Ectodermal cell (in vitro differentiated cells): ENCODE measurements at regions not wholly inside any gene's neighbourhood (a gene's known extent, or its start where the extent isn't known, plus 50 kb on each side); places are given as distances from the start of the nearest gene placed in this dataset.

Experiments
- H3K27ac ChIP-seq: 2 replicates; pipeline ENCODE4 v1.7.0; 2013; ENCODE audit warnings: mild to moderate bottlenecking, low read depth, low read length; ENCODE audit not compliant: insufficient read depth, poor library complexity, severe bottlenecking
- H3K27me3 ChIP-seq: 2 replicates; pipeline ENCODE4 v1.7.0; 2013; ENCODE audit warnings: mild to moderate bottlenecking, low read length; ENCODE audit not compliant: insufficient read depth, control insufficient read depth, poor library complexity, severe bottlenecking
- H3K36me3 ChIP-seq: one replicate; pipeline ENCODE4 v1.7.0; 2013; ENCODE audit warnings: low read length; ENCODE audit not compliant: control insufficient read depth, insufficient read depth
- H3K4me1 ChIP-seq: one replicate; pipeline ENCODE4 v1.7.0; 2013; ENCODE audit warnings: low read length; ENCODE audit not compliant: control insufficient read depth, insufficient read depth
- H3K4me3 ChIP-seq: 2 replicates; pipeline ENCODE4 v1.7.0; 2013; ENCODE audit warnings: low read depth, low read length, control low read depth; ENCODE audit not compliant: insufficient read depth
- H3K9me3 ChIP-seq: 2 replicates; pipeline ENCODE4 v1.7.0; 2013; ENCODE audit warnings: mild to moderate bottlenecking, low read length, moderate library complexity; ENCODE audit not compliant: control insufficient read depth
- WGBS, 2 experiments: methylation state at CpG; one replicate each; pipeline ENCODE4 v1.1.7; 2013; ENCODE audit warnings: missing lambda C conversion rate in 2 of 2; 5-methylcytosine and 5-hydroxymethylcytosine counted together

DNA sequence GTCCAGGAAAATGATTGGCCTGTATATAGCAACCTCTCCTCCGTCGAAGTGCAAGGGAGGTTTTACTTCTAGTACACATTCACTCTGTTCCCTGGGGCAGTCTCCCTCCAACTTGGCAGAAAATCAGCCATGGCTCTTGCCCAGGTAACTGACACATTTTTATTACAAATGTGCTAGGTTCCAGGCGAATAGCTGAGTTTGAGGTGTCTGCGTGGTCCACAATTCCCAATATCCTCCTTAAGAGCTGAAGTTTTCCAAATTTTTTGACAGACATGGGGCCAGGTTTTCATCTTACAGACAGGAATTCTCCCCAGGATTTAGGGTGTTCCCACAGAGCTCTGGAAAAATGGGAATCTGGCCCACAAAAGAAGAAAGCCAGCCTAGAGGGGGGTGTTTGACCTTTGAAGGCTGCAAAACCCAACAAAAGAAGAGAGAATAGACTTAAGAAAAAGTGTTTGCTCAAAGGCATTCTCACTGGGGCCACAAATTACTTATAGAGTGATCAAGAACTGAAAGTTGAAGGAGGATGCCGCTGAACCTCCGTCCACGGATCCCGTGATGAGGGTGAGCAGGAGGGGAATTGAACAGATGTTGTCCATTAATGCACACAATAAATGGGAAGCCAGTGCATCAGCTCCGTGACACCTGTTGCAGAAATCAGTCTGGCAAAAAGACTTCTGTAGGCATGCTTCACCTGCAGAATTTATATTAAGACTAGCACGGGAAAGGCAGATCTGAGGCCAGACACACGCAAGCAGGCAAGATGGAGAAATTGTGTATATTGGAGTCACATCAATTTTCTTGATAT, 242.3 kb upstream of the COPS8 start:
- Histone ChIP-seq H3K4me1 (peaks cover 13% of the 10 kb centered on the region), H3K27ac (no peak overlapping the region), H3K4me3 (no peak overlapping the region), H3K36me3 (no peaks in the 10 kb centered on the region), H3K27me3 (no peaks in the 10 kb centered on the region), H3K9me3 (no peaks in the 10 kb centered on the region)
- 70 to 81% methylated on average over 11 of the region's 11 CpGs for WGBS, 2 experiments

DNA sequence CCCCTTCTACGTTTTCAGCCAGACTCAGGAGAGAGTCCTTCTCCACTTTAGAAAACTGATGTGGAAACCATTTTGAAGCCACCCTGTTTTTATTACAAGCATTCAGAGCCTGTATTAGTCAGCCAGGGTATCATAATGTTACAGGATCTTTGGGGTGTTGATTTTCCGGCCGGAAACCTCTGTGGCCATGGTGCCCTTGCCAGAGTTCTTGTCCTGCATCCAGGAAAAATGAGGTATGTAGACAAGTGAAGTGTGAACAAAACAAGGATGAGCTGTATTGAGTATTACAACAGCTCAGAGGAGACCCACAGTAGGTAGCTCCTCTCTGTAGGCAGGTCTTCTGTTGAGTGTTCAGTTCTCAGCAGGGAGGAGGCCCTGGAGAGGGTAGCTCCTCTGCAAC, 241.0 kb upstream of the COPS8 start:
- no peaks in the 10 kb centered on the region for H3K36me3 ChIP-seq
- H3K4me1 ChIP-seq: peaks cover 13% of the 10 kb centered on the region
- no peaks in the 10 kb centered on the region for H3K9me3 ChIP-seq
- WGBS, 2 experiments: 94 to 95% methylated on average over 3 of the region's 3 CpGs
- no peaks in the 10 kb centered on the region for H3K27me3 ChIP-seq
- H3K4me3 ChIP-seq: no peak overlapping the region
- no peak overlapping the region for H3K27ac ChIP-seq

DNA sequence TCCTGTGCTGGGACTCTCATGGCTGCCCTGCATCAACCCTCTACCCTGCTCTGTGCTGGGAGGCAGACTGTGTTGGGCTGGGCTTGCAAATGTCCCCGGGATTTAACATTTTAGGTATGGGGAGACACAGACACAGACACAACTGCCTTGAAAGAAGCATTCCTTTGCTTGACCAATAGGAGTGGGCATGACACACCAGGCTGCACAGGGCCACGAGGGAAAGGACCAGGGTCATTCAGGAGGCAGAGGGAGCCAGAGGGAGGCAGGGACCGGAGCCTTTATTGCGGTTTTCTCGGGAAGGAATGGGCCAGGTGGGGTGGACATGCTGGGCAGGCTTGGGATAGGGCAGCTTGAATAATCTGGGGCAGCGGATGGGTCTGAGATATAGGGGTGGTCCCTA, 238.7 kb upstream of the COPS8 start:
- Histone ChIP-seq H3K27me3 (no peaks in the 10 kb centered on the region), H3K9me3 (no peaks in the 10 kb centered on the region), H3K36me3 (no peaks in the 10 kb centered on the region), H3K4me1 (peaks cover 17% of the 10 kb centered on the region), H3K4me3 (no peak overlapping the region), H3K27ac (no peak overlapping the region)
- 42 to 44% methylated on average over 6 of the region's 6 CpGs for WGBS, 2 experiments

DNA sequence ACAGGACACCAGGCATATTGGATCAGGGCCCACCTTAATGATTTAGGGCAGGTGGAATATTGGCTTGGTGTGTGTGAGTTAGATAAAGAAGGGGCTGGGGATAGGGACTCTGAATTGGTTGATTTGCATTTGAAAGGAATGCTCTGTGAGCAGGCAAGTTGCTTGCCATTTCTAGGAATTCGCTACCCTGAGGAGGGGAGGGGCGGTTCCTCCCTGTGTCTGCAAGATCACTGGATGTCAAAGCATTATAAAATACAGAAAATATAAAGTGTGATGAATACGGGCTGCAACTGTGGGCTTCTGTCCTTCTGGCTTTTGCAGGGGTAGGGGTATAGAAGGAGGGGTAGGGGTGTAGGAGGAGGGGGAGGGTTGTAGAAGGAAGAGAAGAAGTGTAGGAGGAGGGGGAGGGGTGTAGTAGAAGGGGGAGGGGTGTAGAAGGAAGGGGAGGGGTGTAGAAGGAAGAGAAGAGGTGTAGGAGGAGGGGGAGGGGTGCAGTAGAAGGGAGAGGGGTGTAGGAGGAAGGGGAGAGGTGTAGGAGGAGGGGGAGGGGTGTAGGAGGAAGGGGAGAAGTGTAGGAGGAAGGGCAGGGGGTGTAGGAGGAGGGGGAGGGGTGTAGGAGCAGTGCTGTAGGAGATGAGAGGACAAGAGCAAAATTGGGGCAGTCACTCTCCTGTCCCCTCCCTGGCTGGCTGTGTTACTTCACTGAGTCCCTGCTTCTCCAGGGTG, 238.0 kb upstream of the COPS8 start:
- Histone ChIP-seq H3K27ac (no peak overlapping the region), H3K9me3 (no peaks in the 10 kb centered on the region)
- WGBS, 2 experiments: 18 to 25% methylated on average over 3 of the region's 3 CpGs

DNA sequence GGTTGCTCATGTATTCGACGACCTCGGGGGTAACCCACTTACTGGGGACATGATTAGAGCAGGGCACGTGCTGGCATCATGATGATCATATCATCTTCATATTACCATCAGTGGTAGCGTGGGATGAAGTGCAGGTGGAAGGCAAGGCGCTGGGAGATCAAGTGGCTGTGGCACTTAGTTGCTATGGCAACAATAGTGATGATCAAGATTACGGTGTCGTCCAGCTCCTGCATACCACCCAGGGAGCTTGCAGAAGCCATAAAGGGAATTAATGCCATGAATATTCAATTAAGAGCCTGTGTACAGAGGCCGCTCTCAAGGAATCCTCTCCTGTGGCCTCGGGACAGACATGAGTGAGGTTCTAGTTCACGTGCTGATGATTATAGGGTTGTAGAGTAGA, 237.2 kb upstream of the COPS8 start:
- 80 to 85% methylated on average over 11 of the region's 11 CpGs for WGBS, 2 experiments
- no peaks in the 10 kb centered on the region for H3K27me3 ChIP-seq

More for the DNA sequence above, 238.0 kb upstream of the COPS8 start:
- H3K4me3 ChIP-seq: no peak overlapping the region
- no peaks in the 10 kb centered on the region for H3K27me3 ChIP-seq
- no peaks in the 10 kb centered on the region for H3K36me3 ChIP-seq
- peaks cover 17% of the 10 kb centered on the region for H3K4me1 ChIP-seq

DNA sequence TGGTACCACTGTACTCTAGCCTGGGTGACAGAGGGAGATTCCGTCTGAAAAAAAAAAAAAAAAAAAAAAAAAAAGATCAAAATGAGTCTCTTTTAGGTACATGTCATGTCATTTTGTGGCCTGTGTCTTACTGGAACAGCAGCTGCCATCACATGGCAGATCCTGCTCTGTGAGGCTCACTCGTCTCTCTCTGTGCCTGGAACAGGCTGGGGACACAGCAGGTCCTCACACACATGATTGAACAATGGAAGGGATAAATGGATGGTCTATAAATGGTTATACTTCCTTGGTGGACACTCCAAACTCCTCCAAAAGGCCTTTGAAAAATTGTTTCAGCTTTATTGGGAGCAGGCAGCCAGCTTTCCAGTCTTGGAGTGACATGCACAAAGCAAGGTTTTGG, 236.2 kb upstream of the COPS8 start:
- no peak overlapping the region for H3K27ac ChIP-seq
- no peak overlapping the region for H3K4me3 ChIP-seq
- no peaks in the 10 kb centered on the region for H3K36me3 ChIP-seq
- no peaks in the 10 kb centered on the region for H3K27me3 ChIP-seq
- H3K4me1 ChIP-seq: peaks cover 20% of the 10 kb centered on the region
- no peaks in the 10 kb centered on the region for H3K9me3 ChIP-seq
- WGBS, 2 experiments: 84 to 92% methylated on average over 2 of the region's 2 CpGs

More for the DNA sequence above, 237.2 kb upstream of the COPS8 start:
- no peak overlapping the region for H3K4me3 ChIP-seq
- H3K4me1 ChIP-seq: peaks cover 18% of the 10 kb centered on the region
- no peaks in the 10 kb centered on the region for H3K9me3 ChIP-seq
- H3K36me3 ChIP-seq: no peaks in the 10 kb centered on the region
- H3K27ac ChIP-seq: no peak overlapping the region

- no peak overlapping the region for H3K4me3 ChIP-seq
- H3K27me3 ChIP-seq: no peaks in the 10 kb centered on the region
- WGBS, 2 experiments: 95 to 97% methylated on average over 4 of the region's 4 CpGs
- H3K27ac ChIP-seq: no peak overlapping the region
- no peaks in the 10 kb centered on the region for H3K36me3 ChIP-seq
- H3K9me3 ChIP-seq: no peaks in the 10 kb centered on the region
- H3K4me1 ChIP-seq: peaks cover 20% of the 10 kb centered on the region
Observed at GRCh38 chr2:236849940-236850339, 235.7 kb upstream of the COPS8 start.

GRCh38 chr2:236851187-236851586, 234.5 kb upstream of the COPS8 start:
- no peak overlapping the region for H3K27ac ChIP-seq

GRCh38 chr2:236852100-236852976, 233.4 kb upstream of the COPS8 start:
- Histone ChIP-seq H3K36me3 (no peaks in the 10 kb centered on the region), H3K9me3 (no peaks in the 10 kb centered on the region), H3K4me3 (no peak overlapping the region), H3K27ac (no peak overlapping the region), H3K27me3 (no peaks in the 10 kb centered on the region), H3K4me1 (peaks cover 35% of the 10 kb centered on the region)
- WGBS, 2 experiments: 91 to 93% methylated on average over 17 of the region's 17 CpGs

More at GRCh38 chr2:236851187-236851586, 234.5 kb upstream of the COPS8 start:
- H3K9me3 ChIP-seq: no peaks in the 10 kb centered on the region
- no peak overlapping the region for H3K4me3 ChIP-seq
- H3K4me1 ChIP-seq: peaks cover 24% of the 10 kb centered on the region
- no peaks in the 10 kb centered on the region for H3K27me3 ChIP-seq
- 70 to 74% methylated on average over 3 of the region's 3 CpGs for WGBS, 2 experiments
- no peaks in the 10 kb centered on the region for H3K36me3 ChIP-seq

- 89 to 90% methylated on average over 6 of the region's 6 CpGs for WGBS, 2 experiments
- no peaks in the 10 kb centered on the region for H3K36me3 ChIP-seq
- no peaks in the 10 kb centered on the region for H3K9me3 ChIP-seq
- no peak overlapping the region for H3K27ac ChIP-seq
- H3K27me3 ChIP-seq: no peaks in the 10 kb centered on the region
- no peak overlapping the region for H3K4me3 ChIP-seq
- H3K4me1 ChIP-seq: peaks cover 42% of the 10 kb centered on the region
Observed at GRCh38 chr2:236852977-236853374, 232.7 kb upstream of the COPS8 start.
